ENCODE measurements at regions not wholly inside any gene's neighbourhood (a gene's known extent, or its start where the extent isn't known, plus 50 kb on each side); places are given as distances from the start of the nearest gene placed in this dataset.

- TF ChIP-seq CTCF (IDR thresholded peaks at IDR 0.05; ENCODE audit: low read depth, low read length, poor library complexity, severe bottlenecking) (no peak), EZH2phosphoT487 (IDR thresholded peaks at IDR 0.05; ENCODE audit: borderline replicate concordance, low read length) (no peak)
Observed at GRCh38 chr7:119756687-119757086, 516.3 kb upstream of the KCND2 start.

All from DOHH2 (cell line).